WERI-Rb-1 (cell line): ENCODE measurements at regions not wholly inside any gene's neighbourhood (a gene's known extent, or its start where the extent isn't known, plus 50 kb on each side); places are given as distances from the start of the nearest gene placed in this dataset.
A peak's percentile ranks its signal among the peaks of the same experiment; 100 is the strongest.

Experiments used
- DNase-seq: peaks from one replicate; pipeline ENCODE4 v3.0.0-alpha.2; 2020
- H3K27ac ChIP-seq: fragments of 250-450 bp; sonication (Bioruptor Pico); 2 replicates; pipeline ENCODE4 v1.5.1; 2020; ENCODE audit warnings: mild to moderate bottlenecking, moderate library complexity
- H3K27me3 ChIP-seq: fragments of 250-450 bp; sonication (Bioruptor Pico); 2 replicates; pipeline ENCODE4 v1.5.1; 2021; ENCODE audit warnings: mild to moderate bottlenecking, low read depth, moderate library complexity; ENCODE audit not compliant: insufficient read depth, severe bottlenecking
- H3K36me3 ChIP-seq: fragments of 250-450 bp; sonication (Bioruptor Pico); 2 replicates; pipeline ENCODE4 v1.5.1; 2020; ENCODE audit warnings: mild to moderate bottlenecking, moderate library complexity
- H3K4me3 ChIP-seq: 2 replicates; pipeline ENCODE4 v1.5.1; 2011; ENCODE audit warnings: low read depth, mild to moderate bottlenecking, control low read depth, low read length
- H3K9me3 ChIP-seq: fragments of 250-450 bp; sonication (Bioruptor Pico); 2 replicates; pipeline ENCODE4 v1.5.1; 2021; ENCODE audit warnings: mild to moderate bottlenecking, moderate library complexity; ENCODE audit not compliant: severe bottlenecking
- CTCF ChIP-seq: IDR thresholded peaks from 2 replicates; pipeline ENCODE4 v1.5.1; 2011; ENCODE audit warnings: low read depth, mild to moderate bottlenecking, control low read depth, inconsistent platforms, low read length

- DNase-seq: no peak
- no peak for TF ChIP-seq CTCF
- no peak overlapping the region for H3K4me3 ChIP-seq
- no peaks in the 10 kb centered on the region for H3K36me3 ChIP-seq
- H3K27ac ChIP-seq: no peak overlapping the region
- H3K9me3 ChIP-seq: peaks cover 4% of the 10 kb centered on the region
- no peaks in the 10 kb centered on the region for H3K27me3 ChIP-seq
Observed at GRCh38 chr20:11376420-11376819, 541.3 kb upstream of the BTBD3 start.

DNA sequence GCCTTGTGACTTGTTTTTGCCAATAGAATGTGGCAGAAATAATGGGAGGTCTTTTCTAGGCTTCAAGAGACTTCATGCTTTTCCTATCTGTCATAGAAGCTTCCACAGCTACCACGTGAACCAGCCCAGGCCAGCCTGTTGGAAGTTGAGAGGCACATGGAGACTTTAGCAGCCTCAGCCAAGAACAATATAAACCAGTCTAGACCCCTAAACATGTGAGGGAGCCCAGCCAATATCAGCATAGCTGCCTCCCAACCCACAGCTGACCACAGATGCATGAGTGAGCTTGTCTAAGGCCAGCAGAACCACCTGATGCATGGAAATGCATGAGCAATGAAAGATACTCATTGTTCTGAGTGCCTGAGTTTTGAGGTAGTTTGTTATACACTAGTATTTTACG is 540.7 kb upstream of the BTBD3 start:
- no peak for DNase-seq
- TF ChIP-seq CTCF: no peak
- Histone ChIP-seq H3K9me3 (peaks cover 4% of the 10 kb centered on the region), H3K27ac (no peak overlapping the region), H3K4me3 (no peak overlapping the region), H3K36me3 (no peaks in the 10 kb centered on the region), H3K27me3 (no peaks in the 10 kb centered on the region)

DNA sequence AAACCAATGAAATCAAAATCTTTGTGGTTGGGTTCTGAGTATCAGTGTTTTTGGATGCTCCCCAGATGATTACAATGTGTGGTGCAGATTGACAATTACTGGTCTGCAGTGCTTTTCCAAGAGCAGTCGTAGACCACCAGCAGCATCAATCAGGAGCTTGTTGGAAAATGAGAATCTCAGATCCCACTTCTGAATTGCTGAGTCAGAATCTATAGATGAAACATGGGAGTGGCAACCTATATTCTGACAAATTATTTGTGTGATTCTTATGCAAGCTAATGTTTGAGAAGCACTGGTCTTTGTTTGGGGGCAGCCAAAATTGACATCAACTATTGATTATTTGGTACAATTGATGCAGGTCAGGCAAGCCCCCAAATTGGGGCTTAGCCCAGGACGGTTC is 539.9 kb upstream of the BTBD3 start:
- TF ChIP-seq CTCF: no peak

GRCh38 chr20:11378252-11378651 is 539.4 kb upstream of the BTBD3 start:
- Histone ChIP-seq H3K27ac (peak overlapping the region; percentile 89), H3K27me3 (no peaks in the 10 kb centered on the region)
- no peak for TF ChIP-seq CTCF

More for the DNA sequence above, 539.9 kb upstream of the BTBD3 start:
- Histone ChIP-seq H3K27me3 (no peaks in the 10 kb centered on the region), H3K27ac (no peak overlapping the region), H3K9me3 (peaks cover 4% of the 10 kb centered on the region), H3K4me3 (no peak overlapping the region), H3K36me3 (no peaks in the 10 kb centered on the region)
- no peak for DNase-seq

DNA sequence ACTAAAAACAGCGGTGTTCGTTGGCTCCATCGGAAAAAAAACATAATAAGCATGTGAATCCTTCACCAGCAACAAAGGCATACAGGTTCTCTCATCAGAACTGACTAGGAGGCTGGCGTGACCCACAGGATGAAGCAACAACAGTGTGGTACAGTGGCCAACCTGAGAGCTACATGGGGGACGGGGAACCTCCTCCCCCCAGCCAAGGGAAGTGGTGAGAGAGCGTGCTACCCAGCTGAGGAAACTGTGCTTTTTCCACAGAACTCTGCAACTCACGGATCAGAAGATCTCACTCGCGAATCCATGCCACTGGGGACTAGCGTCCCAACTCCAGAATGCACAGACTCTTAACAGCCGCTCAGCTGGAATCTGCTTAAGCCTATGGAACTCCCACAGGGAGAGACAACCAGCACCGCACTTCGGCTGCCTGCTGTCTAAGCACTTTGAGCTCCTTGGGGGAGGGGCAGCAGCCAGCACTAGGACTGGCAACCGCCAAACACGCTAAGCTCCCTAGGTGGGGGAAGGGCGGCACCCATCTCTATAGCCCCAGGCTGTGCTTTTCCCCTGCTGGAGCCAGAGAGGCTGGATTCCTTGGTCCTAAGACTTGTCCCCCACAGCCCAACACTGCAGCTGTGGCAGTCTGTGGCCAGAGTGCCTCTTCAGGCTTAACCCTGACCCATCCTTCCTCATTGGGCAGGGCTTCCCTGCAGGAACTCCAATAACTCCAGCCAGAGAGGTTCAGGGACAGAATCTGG is 538.3 kb upstream of the BTBD3 start:
- Histone ChIP-seq H3K9me3 (peaks cover 4% of the 10 kb centered on the region), H3K4me3 (peak overlapping the region; percentile 37), H3K27me3 (no peaks in the 10 kb centered on the region), H3K36me3 (no peaks in the 10 kb centered on the region), H3K27ac (peak overlapping the region; percentile 89)
- TF ChIP-seq CTCF: peak; percentile 35; the same call in 1 of the 2 replicates
- peak; percentile 99 for DNase-seq

More at GRCh38 chr20:11378252-11378651, 539.4 kb upstream of the BTBD3 start:
- DNase-seq: no peak
- Histone ChIP-seq H3K36me3 (no peaks in the 10 kb centered on the region), H3K4me3 (no peak overlapping the region), H3K9me3 (peaks cover 4% of the 10 kb centered on the region)

GRCh38 chr20:11380283-11380682 is 537.4 kb upstream of the BTBD3 start:
- H3K9me3 ChIP-seq: peaks cover 4% of the 10 kb centered on the region
- DNase-seq: no peak
- TF ChIP-seq CTCF: no peak
- H3K4me3 ChIP-seq: no peak overlapping the region; the same call in 1 of the 2 replicates
- H3K27me3 ChIP-seq: no peaks in the 10 kb centered on the region
- peak overlapping the region; percentile 89 for H3K27ac ChIP-seq
- H3K36me3 ChIP-seq: no peaks in the 10 kb centered on the region
